NCI-H2171 (cell line): ENCODE measurements at regions not wholly inside any gene's neighbourhood (a gene's known extent, or its start where the extent isn't known, plus 50 kb on each side); places are given as distances from the start of the nearest gene placed in this dataset.

Experiments
- DNase-seq: peaks from one replicate; lab custom pipeline; 2025; lab: John Stamatoyannopoulos, UW

DNA sequence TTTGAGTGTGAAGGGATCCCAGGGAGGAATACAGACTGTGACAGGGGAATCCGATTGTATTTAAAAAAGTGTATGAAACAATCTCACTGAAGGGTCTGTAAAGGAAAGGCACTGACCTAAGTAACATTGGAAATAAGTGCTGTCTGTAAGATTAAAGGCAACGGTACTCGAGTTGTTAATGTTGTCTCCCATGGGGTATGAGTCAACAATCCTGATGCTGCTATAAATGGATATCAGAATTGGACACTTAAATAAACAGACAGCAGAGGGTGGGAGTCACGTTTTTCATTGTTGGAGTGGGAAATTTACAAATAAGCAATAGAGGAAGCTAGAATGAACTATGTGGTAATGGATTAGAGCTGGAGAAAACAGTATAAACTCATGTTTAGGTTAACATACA, 452.4 kb upstream of the RGPD4 start:
- no peak for DNase-seq

DNA sequence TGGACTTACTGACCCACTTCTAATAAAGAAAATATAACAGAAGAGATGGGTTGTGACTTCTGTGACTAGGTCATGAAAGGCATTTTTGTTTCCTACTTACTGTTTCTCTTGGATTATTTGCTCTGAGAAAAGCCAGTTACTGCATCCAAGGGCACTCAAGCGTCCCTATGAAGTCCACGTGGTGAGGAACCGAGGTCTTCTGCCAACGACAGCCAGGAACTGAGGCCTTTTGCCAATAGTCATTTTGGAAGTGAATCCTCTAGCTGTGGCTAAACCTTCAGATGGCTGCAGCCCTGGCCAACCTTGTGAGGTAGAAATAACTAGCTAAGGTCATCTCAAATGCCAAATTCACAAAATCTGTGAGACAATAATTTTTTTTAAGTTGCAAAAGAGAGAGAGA, 449.8 kb upstream of the RGPD4 start:
- no peak for DNase-seq

GRCh38 chr2:107380912-107381311, 445.8 kb upstream of the RGPD4 start:
- no peak for DNase-seq

DNA sequence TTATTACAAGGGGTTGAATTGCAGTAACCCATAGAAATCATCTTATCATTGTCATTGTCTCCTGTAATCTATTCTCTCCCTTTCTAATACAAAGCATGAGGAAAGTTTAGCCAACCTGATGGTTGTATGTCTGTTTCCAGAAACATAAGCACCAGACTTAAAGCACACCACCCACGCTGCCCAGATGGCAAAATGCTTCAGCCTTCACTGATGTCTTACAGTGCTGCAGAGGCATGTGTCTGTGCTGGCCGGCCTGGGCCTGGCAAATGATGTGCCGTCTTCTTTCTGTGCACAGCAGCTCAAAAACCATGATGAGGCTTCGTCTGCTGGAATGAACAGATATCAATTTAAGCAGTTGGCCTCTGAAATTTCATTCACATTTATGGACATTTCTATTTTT, 443.0 kb upstream of the RGPD4 start:
- DNase-seq, result no peak

GRCh38 chr2:107384422-107384821, 442.3 kb upstream of the RGPD4 start:
- DNase-seq, result no peak

DNA sequence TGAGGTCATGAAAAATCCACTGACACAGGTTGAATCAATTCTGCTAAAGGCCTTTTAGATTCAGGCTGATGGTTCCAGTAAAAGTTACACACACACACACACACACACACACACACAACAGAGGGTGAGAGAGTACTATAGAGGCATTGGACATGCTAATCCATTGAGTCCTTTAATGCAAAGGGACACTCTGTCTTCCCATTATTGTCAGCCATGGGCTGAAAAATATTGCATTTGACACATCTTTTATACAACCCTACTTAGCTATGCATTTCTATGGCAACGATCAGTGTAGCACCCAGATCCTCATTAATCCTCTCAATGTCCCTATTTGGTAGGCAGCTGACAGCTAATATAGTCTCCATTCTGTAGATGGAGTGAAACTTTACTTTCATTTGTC, 440.8 kb upstream of the RGPD4 start:
- DNase-seq, result no peak

DNA sequence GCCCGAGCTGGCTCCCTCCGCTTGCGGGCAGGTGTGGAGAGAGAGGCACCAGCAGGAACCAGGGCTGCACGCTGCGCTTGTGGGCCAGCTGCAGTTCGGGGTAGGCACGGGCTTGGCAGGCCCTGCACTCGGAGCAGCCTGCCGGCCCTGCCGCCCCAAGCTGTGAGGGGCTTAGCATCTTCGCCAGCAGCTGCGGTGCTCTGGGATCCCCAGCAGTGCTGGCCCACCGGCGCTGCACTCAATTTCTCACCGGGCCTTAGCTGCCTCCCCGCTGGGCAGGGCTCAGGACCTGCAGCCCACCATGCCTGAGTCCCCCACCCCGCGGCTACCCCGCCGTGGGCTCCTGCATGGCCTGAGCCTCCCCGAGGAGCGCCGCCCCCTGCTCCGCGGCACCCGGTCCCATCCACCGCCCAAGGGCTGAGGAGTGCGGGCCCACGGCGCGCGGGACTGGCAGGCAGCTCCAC, 434.4 kb upstream of the RGPD4 start:
- no peak for DNase-seq

GRCh38 chr2:107393516-107393915, 433.2 kb upstream of the RGPD4 start:
- DNase-seq, result no peak

GRCh38 chr2:107398683-107399082, 428.0 kb upstream of the RGPD4 start:
- no peak for DNase-seq

GRCh38 chr2:107402330-107402729, 424.4 kb upstream of the RGPD4 start:
- DNase-seq, result no peak

- DNase-seq, result no peak
These were observed 421.4 kb upstream of the RGPD4 start for GRCh38 chr2:107405261-107405660.

DNA sequence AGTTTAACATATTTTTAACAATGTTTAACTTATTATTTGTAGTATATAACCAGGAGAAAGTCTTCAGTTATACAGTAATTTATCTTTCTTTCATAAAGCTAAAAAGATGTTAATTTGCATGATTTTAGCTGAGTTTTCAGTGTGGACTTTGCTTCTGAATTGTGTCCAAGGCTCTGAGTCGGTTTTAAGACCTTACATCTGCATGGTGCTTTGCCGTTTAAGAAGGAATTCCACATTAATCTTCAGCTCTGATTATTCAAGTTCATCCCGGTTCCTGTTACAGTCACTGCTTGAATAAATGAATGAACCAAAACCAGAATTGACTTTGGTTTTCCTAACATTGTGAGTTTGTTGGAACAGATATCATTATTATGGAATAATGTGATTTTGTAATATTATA, 419.7 kb upstream of the RGPD4 start:
- no peak for DNase-seq

GRCh38 chr2:107407974-107408373, 418.7 kb upstream of the RGPD4 start:
- no peak for DNase-seq

DNA sequence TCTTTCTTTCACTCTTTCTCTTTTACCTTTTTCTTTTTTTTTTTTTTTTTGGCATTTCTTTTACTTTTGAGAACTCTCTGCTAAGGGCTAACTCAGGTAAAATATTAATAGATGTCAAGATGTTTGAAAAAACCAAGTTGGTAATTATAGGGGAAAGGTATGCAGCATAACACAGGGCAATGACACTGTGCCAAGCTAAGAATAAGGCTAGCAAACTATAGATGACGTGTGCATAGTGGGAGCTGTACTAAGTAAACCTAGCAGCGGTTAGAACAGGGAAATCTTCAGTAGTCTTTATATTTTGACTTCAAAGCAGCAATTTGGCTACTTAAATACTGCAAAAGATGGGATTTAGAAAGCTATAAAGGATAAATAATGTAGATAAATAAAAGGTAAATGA, 415.4 kb upstream of the RGPD4 start:
- no peak for DNase-seq

- no peak for DNase-seq
These were observed 414.3 kb upstream of the RGPD4 start for GRCh38 chr2:107412209-107412904.

GRCh38 chr2:107412981-107413380, 413.7 kb upstream of the RGPD4 start:
- DNase-seq, result no peak

DNA sequence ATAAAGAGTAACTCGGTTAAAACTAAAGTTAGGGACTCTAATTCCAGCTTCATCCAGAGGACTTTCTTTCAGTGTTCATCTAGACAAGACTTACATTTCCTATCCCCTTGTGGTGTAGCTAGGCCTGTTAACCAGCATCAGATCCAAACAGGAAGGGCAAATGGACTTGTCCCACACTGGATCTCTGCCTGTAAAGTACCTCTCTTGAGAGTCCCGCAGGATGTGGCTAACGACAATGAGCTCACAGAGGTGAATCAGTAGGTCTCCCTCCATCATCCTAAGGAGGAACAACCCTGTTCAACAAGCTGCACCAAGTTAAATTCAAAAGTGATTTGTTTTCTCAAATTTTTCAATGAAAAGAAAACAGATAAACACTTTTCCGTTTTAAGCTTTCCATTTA, 412.3 kb upstream of the RGPD4 start:
- no peak for DNase-seq

DNA sequence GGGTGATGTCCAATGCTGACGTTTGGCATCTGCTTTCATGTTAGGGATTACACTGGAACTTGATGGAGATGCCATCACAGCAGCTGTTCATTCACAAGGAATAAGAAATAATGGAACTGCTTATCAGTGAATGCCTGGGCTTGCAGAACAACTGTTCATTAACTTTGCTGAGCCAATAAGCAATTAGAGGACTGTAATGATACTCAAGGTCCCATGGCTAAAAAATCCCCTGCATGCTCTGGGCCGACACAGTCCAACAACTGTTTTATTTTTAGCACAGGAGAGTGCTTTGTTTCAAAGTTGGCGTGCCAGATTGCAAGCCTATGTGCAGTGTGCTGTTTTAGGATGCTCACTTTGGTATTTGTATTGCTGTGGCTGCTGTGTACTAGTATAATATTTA, 408.0 kb upstream of the RGPD4 start:
- DNase-seq, result no peak

DNA sequence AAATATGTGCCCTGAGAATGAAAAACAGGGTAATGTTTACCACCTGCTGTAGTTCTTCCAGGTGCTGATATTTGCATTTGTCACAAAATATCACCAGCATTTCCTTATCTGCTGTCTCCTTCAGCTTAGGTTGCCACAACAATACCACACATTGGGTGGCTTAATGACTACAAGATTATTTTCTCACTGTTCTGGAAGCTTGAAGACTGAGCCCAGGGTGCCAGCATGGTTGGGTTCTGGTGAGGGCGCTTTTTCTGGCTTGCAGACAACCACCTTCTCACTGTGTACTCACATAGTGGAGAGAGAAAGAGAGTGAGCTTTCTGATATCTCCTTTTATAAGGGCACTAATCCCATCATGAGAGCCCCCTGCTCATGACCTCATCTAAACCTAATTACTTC, 407.5 kb upstream of the RGPD4 start:
- DNase-seq, result no peak

- no peak for DNase-seq
These were observed 397.9 kb upstream of the RGPD4 start for GRCh38 chr2:107428781-107429180.

DNA sequence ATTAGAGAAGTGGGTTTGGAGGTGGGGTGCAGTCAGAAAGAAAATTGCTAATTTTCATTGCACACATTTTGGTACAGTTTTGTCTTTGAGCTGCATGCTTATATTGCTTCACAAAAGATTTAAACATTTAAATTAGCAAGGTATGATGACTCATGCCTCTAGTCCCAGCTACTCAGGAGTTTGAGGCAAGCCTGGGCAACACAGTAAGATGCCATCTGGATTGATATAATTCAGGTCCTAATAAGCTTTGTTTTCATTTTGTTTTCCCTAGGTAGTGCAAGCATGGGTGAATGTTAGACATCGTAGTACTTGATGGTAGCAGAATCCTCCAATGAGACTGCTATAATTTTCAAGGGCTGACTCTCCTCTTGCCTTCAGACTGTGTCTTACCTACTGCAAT, 396.7 kb upstream of the RGPD4 start:
- no peak for DNase-seq

DNA sequence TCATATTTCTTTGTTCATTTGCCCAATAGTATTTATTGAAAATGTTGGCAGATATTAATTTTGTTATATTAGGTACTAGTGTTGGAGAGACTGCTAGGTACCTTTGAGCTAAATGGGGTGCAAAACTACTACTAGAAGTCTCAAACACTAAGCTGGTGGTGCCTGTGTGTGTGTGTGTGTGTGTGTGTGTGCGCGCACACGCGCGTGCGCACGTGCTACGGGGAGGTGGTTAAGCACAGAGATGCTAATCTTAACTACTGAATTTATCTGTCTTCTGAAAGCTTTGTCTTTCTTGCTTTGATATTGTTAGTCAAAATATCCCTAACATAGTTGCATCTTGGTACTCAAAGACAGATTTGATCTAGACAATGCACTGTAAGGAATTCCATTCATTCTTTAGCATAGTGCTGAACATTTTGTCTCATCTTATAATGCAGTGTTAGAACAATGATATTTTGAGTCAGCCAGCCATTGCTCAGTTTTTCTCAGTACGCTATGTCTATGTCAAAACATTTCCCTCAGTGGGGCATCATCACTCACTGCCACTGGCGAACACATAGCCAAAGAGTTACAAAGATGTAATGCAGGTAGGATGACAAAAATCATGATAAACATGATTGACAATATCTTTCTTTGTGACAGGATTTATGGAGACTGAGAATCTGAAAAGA, 396.0 kb upstream of the RGPD4 start:
- no peak for DNase-seq

GRCh38 chr2:107436281-107436680, 390.4 kb upstream of the RGPD4 start:
- no peak for DNase-seq

DNA sequence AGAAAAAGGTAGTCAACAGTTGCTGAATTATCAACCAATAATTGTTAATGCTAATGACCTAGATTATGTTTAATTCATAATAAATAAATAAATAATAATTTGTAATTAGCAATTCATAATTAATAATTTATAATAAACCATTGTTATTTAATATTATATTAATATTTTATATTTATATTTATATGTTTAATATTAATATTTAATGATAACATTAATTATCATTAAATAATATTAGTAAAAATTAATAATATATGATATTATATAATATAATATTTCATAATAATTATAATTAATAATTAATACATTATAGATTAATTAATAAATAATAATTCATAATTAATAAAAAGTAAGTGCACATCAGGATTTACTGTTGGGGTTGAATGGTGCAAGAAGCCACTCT, 389.4 kb upstream of the RGPD4 start:
- DNase-seq, result no peak
